ENCODE measurements at regions not wholly inside any gene's neighbourhood (a gene's known extent, or its start where the extent isn't known, plus 50 kb on each side); places are given as distances from the start of the nearest gene placed in this dataset.
"Not testable (repeated sequence)": the region's sequence is repeated elsewhere in the genome, so short reads cannot be mapped to it uniquely, and the experiment has no call there.

DNA sequence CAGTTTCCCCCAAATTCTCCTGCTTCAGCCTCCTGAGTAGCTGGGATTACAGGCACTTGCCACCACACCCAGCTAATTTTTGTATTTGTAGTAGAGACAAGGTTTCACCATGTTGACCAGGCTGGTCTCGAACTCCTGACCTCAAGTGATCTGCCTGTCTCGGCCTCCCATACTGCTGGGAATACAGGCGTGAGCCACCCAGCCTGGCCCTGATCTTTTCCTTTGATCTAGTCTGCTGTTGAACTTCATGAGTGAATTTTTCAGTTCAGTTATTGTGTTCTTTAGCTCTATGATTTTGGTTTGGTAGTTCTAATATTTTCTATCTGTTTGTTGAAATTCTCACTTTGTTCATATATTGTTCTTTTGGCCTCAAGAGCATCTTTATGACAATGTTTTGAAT is 83.4 kb upstream of the RAP2C start:
- not testable (repeated sequence) for H3K9ac ChIP-seq (ENCODE audit: low read depth in 1 of 3, low read length in 3 of 3); H3K9me3 ChIP-seq (ENCODE audit: control insufficient read depth in 3 of 3, low read length in 3 of 3); H3K4me1 ChIP-seq (ENCODE audit: control insufficient read depth in 3 of 3, insufficient read depth in 3 of 3, low read length in 3 of 3); H3K4me3 ChIP-seq (ENCODE audit: low read length in 3 of 3); H3K36me3 ChIP-seq (ENCODE audit: control insufficient read depth in 3 of 3, insufficient read depth in 3 of 3, low read length in 3 of 3); H3K27ac ChIP-seq (ENCODE audit: low read depth, low read length); H3K27me3 ChIP-seq (ENCODE audit: control insufficient read depth in 3 of 3, insufficient read depth in 3 of 3, low read length in 3 of 3)

DNA sequence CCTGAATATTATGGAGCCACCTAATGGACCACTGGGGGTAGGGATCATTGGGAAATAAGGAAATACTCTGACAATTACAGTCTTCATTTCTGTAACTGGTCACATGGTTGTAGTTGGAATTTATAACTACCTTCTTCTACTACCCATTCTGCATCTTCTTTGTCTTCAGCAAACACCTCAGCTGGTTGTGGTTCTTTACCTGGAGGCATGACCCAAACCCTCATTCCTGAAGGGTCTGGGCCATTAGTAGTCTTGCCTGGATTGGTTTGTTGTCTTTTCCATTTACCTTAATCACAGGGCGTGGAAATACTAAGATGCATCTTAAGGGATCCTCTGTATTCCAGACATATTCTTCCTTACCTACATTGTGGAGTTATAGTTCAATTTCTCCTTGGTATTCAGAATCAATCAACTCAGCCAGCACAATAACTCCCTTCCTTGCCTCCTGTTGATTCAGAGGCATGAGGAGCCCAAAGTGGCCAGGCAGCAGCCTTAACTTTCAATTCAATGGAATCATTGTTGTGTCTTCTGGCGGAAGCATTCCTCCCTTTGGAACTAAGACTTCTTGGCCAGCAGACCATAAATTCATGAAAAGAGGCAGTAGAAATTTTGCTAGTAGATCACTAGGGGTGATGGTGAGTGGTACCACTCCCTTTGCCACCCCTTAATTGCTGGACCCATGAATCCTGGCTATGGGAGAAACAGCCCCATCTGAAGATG is 75.7 kb upstream of the RAP2C start:
- H3K36me3 ChIP-seq (ENCODE audit: control insufficient read depth in 3 of 3, insufficient read depth in 3 of 3, low read length in 3 of 3) = no peaks in the 10 kb centered on the region

DNA sequence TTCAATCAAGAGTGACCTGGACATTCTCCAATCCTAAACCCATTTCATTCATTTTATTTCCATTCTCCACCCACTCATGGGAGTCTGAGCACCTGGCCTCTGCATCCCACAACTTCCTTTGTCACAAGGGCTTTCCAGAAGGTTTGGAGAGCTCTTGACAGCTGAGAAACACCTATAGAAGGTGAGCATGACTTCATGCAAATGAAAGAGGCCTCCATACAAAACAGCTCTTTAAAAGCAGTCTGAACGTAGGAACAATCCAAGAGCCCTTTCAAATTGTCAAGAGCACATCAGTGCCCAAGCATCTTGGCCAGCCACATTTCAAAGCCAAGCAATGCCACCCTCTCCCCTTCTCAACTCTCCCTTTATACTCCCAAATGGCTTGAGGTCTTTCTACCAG is 74.9 kb upstream of the RAP2C start:
- no peaks in the 10 kb centered on the region for H3K9me3 ChIP-seq (ENCODE audit: control insufficient read depth in 3 of 3, low read length in 3 of 3)
- no peak overlapping the region for H3K4me3 ChIP-seq (ENCODE audit: low read length in 3 of 3)
- H3K36me3 ChIP-seq (ENCODE audit: control insufficient read depth in 3 of 3, insufficient read depth in 3 of 3, low read length in 3 of 3) = no peaks in the 10 kb centered on the region
- H3K4me1 ChIP-seq (ENCODE audit: control insufficient read depth in 3 of 3, insufficient read depth in 3 of 3, low read length in 3 of 3) = peaks cover 0 to 2% (median 0%) of the 10 kb centered on the region in 3 donors
- H3K27ac ChIP-seq (ENCODE audit: low read depth, low read length) = no peak overlapping the region
- H3K27me3 ChIP-seq (ENCODE audit: control insufficient read depth in 3 of 3, insufficient read depth in 3 of 3, low read length in 3 of 3) = no peaks in the 10 kb centered on the region
- H3K9ac ChIP-seq (ENCODE audit: low read depth in 1 of 3, low read length in 3 of 3) = no peak overlapping the region

More for the DNA sequence above, 75.7 kb upstream of the RAP2C start:
- H3K27me3 ChIP-seq (ENCODE audit: control insufficient read depth in 3 of 3, insufficient read depth in 3 of 3, low read length in 3 of 3) = no peaks in the 10 kb centered on the region
- no peak overlapping the region for H3K9ac ChIP-seq (ENCODE audit: low read depth in 1 of 3, low read length in 3 of 3)
- H3K4me1 ChIP-seq (ENCODE audit: control insufficient read depth in 3 of 3, insufficient read depth in 3 of 3, low read length in 3 of 3) = peaks cover 0 to 2% (median 0%) of the 10 kb centered on the region in 3 donors
- H3K27ac ChIP-seq (ENCODE audit: low read depth, low read length) = no peak overlapping the region
- no peak overlapping the region for H3K4me3 ChIP-seq (ENCODE audit: low read length in 3 of 3)
- no peaks in the 10 kb centered on the region for H3K9me3 ChIP-seq (ENCODE audit: control insufficient read depth in 3 of 3, low read length in 3 of 3)

DNA sequence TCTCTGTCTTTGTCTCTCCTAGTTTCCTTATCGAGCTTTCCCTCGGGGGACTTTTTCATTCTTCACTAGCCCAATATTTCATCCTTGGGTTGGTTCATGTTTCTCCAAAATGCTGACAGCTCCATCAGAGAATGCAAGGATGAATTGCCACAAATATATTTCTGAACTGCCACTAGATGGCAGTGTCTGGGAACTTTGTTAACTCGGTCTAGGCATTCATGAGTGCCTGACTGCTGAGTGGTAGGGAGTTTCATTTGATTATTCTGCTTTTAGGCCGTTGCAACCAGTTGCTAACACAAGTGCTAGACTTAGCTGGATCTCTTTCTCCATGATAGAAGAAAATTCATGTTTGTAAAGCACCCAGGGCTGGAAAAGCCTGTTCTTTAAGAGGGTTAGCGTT is 73.5 kb upstream of the RAP2C start:
- no peaks in the 10 kb centered on the region for H3K9me3 ChIP-seq (ENCODE audit: control insufficient read depth in 3 of 3, low read length in 3 of 3)
- no peak overlapping the region for H3K9ac ChIP-seq (ENCODE audit: low read depth in 1 of 3, low read length in 3 of 3)
- no peaks in the 10 kb centered on the region for H3K36me3 ChIP-seq (ENCODE audit: control insufficient read depth in 3 of 3, insufficient read depth in 3 of 3, low read length in 3 of 3)
- H3K4me1 ChIP-seq (ENCODE audit: control insufficient read depth in 3 of 3, insufficient read depth in 3 of 3, low read length in 3 of 3) = peaks cover 0 to 2% (median 0%) of the 10 kb centered on the region in 3 donors
- no peaks in the 10 kb centered on the region for H3K27me3 ChIP-seq (ENCODE audit: control insufficient read depth in 3 of 3, insufficient read depth in 3 of 3, low read length in 3 of 3)
- H3K4me3 ChIP-seq (ENCODE audit: low read length in 3 of 3) = no peak overlapping the region
- H3K27ac ChIP-seq (ENCODE audit: low read depth, low read length) = no peak overlapping the region

DNA sequence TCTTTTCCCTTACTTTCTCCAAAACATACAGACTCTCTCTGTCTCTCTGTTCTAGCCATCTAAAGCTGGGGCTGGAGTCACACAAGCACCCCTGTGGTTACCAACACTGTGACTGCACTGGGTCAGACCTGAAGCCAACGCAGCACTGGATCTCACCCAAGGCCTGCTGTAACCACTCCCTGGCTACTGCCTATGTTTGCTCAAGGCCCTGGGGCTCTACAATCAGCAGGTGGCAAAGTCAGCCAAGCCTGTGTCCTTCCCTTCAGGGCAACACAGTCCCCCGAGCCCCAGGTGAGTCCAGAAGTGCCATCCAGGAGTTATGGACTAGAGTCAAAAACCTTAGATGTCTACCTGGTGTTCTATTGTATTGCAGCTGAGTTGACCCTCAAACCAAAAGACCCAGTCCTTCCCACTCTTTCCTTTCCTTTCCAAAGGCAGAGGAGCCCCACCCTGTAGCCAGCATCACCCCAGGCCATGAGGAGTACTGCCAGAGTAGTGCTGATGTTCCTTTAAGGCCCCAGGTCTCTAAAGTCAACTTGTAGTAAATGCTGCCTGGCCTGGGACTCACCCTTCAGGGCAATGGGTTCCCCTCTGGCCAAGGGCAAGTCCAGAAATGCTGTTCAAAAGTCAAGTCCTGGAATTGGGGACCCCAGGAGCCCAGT is 58.8 kb upstream of the RAP2C start:
- Histone ChIP-seq H3K27ac (ENCODE audit: low read depth, low read length) (no peak overlapping the region), H3K9me3 (ENCODE audit: control insufficient read depth in 3 of 3, low read length in 3 of 3) (no peaks in the 10 kb centered on the region), H3K36me3 (ENCODE audit: control insufficient read depth in 3 of 3, insufficient read depth in 3 of 3, low read length in 3 of 3) (no peaks in the 10 kb centered on the region), H3K9ac (ENCODE audit: low read depth in 1 of 3, low read length in 3 of 3) (no peak overlapping the region), H3K27me3 (ENCODE audit: control insufficient read depth in 3 of 3, insufficient read depth in 3 of 3, low read length in 3 of 3) (no peaks in the 10 kb centered on the region), H3K4me1 (ENCODE audit: control insufficient read depth in 3 of 3, insufficient read depth in 3 of 3, low read length in 3 of 3) (no peaks in the 10 kb centered on the region), H3K4me3 (ENCODE audit: low read length in 3 of 3) (no peak overlapping the region)

DNA sequence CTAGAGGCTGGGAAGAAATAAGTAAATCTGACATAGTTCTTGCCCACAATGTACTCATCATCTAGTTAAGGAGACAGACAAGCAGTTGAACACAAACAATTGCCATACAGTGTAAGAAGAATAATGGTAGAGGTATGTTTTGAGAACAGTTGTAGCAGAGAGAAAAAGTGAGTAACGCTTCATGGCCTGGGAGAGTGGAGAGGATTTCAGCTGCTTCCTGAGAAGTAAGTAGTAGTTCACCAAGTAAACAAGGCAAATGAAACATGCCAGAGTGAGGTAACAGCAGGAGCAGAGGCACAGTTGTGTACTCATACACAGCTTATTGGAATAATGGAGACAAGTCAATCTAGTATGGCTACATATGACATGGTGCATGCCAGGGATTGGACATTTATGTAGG is 53.6 kb upstream of the RAP2C start:
- Histone ChIP-seq H3K9ac (ENCODE audit: low read depth in 1 of 3, low read length in 3 of 3) (no peak overlapping the region), H3K36me3 (ENCODE audit: control insufficient read depth in 3 of 3, insufficient read depth in 3 of 3, low read length in 3 of 3) (no peaks in the 10 kb centered on the region), H3K4me3 (ENCODE audit: low read length in 3 of 3) (no peak overlapping the region), H3K27me3 (ENCODE audit: control insufficient read depth in 3 of 3, insufficient read depth in 3 of 3, low read length in 3 of 3) (no peaks in the 10 kb centered on the region), H3K27ac (ENCODE audit: low read depth, low read length) (no peak overlapping the region), H3K4me1 (ENCODE audit: control insufficient read depth in 3 of 3, insufficient read depth in 3 of 3, low read length in 3 of 3) (peaks cover 0 to 2% (median 0%) of the 10 kb centered on the region in 3 donors), H3K9me3 (ENCODE audit: control insufficient read depth in 3 of 3, low read length in 3 of 3) (no peaks in the 10 kb centered on the region)

DNA sequence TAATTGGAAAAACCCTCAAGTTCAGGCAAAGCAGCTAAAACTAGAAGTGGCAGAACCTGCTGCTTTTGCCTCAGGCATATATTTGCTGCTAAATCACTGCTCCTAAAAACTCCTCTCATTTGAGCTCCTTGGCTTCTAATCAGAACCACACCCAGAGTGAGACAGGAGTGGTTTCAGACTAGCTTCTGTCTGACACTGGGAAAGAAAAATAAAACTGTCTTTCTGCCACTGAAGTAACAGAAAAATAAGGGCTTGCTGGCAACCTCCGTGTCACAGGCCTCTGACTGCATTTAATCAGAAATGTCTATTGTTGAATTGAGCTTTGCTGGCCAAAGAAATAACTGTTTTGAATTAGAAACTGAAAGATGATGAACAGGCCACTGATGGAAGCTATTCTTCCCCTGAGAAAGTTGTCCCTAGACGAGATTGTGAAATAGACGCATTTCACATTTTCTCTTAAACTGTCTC is 52.1 kb upstream of the RAP2C start:
- no peaks in the 10 kb centered on the region for H3K27me3 ChIP-seq (ENCODE audit: control insufficient read depth in 3 of 3, insufficient read depth in 3 of 3, low read length in 3 of 3)
- no peaks in the 10 kb centered on the region for H3K36me3 ChIP-seq (ENCODE audit: control insufficient read depth in 3 of 3, insufficient read depth in 3 of 3, low read length in 3 of 3)
- H3K4me3 ChIP-seq (ENCODE audit: low read length in 3 of 3) = no peak overlapping the region
- H3K4me1 ChIP-seq (ENCODE audit: control insufficient read depth in 3 of 3, insufficient read depth in 3 of 3, low read length in 3 of 3) = peaks cover 0 to 2% (median 0%) of the 10 kb centered on the region in 3 donors
- H3K27ac ChIP-seq (ENCODE audit: low read depth, low read length) = peak overlapping the region; percentile 51
- no peaks in the 10 kb centered on the region for H3K9me3 ChIP-seq (ENCODE audit: control insufficient read depth in 3 of 3, low read length in 3 of 3)
- no peak overlapping the region for H3K9ac ChIP-seq (ENCODE audit: low read depth in 1 of 3, low read length in 3 of 3)

DNA sequence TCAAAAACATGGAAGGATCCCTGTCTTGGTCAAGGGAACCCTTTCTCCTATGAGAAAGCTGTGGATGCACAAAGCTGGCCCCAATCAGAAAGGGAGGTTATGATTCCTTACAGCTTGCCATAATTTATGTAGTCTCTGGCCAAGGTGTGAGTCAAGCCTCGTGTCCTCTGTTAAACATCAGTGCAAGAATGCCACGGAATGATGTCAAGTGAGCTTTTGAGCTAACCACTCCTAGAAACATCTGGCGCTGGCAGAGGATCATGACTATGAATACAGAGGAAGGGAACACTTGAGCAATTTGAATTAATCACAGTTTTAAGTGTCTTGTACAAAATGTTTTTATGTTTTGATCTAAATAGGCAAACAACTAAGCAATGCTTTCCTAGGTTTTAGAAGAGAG is 51.5 kb upstream of the RAP2C start:
- Histone ChIP-seq H3K27ac (ENCODE audit: low read depth, low read length) (no peak overlapping the region), H3K9me3 (ENCODE audit: control insufficient read depth in 3 of 3, low read length in 3 of 3) (no peaks in the 10 kb centered on the region), H3K36me3 (ENCODE audit: control insufficient read depth in 3 of 3, insufficient read depth in 3 of 3, low read length in 3 of 3) (no peaks in the 10 kb centered on the region), H3K27me3 (ENCODE audit: control insufficient read depth in 3 of 3, insufficient read depth in 3 of 3, low read length in 3 of 3) (no peaks in the 10 kb centered on the region), H3K4me1 (ENCODE audit: control insufficient read depth in 3 of 3, insufficient read depth in 3 of 3, low read length in 3 of 3) (peaks cover 0 to 2% (median 0%) of the 10 kb centered on the region in 3 donors), H3K9ac (ENCODE audit: low read depth in 1 of 3, low read length in 3 of 3) (no peak overlapping the region), H3K4me3 (ENCODE audit: low read length in 3 of 3) (no peak overlapping the region)

DNA sequence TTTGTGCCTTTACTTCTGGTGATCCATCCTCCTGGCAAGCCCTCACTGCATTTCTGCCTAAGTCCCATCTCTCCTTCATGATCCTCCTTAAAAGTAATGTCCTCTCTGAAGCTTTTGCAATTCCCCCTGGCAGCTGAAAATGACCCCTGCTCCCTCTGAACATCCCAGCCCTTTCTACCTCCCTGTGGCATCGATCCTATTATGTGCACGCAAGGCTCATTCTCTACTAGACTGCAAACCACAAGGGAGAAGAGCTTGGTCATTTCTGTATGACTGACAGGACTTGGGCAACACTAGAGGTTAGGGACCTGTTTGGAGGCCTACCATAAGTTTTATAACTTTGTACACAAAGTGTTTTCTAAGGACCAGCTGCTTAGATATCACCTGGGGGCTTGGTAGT is 50.8 kb upstream of the RAP2C start:
- Histone ChIP-seq H3K9ac (ENCODE audit: low read depth in 1 of 3, low read length in 3 of 3) (no peak overlapping the region), H3K9me3 (ENCODE audit: control insufficient read depth in 3 of 3, low read length in 3 of 3) (no peaks in the 10 kb centered on the region), H3K36me3 (ENCODE audit: control insufficient read depth in 3 of 3, insufficient read depth in 3 of 3, low read length in 3 of 3) (no peaks in the 10 kb centered on the region), H3K27ac (ENCODE audit: low read depth, low read length) (no peak overlapping the region), H3K4me1 (ENCODE audit: control insufficient read depth in 3 of 3, insufficient read depth in 3 of 3, low read length in 3 of 3) (peaks cover 0 to 2% (median 0%) of the 10 kb centered on the region in 3 donors), H3K4me3 (ENCODE audit: low read length in 3 of 3) (no peak overlapping the region), H3K27me3 (ENCODE audit: control insufficient read depth in 3 of 3, insufficient read depth in 3 of 3, low read length in 3 of 3) (no peaks in the 10 kb centered on the region)

All from skeletal muscle tissue (tissue), 3 donors.